Motor neuron (in vitro differentiated cells): ENCODE measurements at regions not wholly inside any gene's neighbourhood (a gene's known extent, or its start where the extent isn't known, plus 50 kb on each side); places are given as distances from the start of the nearest gene placed in this dataset.
A peak's percentile ranks its signal among the peaks of the same experiment; 100 is the strongest.

Source experiments
- ATAC-seq, 8 experiments: fragments of 200-7000 bp; cut with Tn5 transposase; replicated peaks in 6 of 8; 2 replicates each; pipeline ENCODE4 v1.8.0; 2021; ENCODE audit warnings: mild to moderate bottlenecking in 8 of 8, moderate library complexity in 8 of 8
- H3K27ac ChIP-seq, 2 donors: fragments of 250-450 bp; sonication (Bioruptor Pico); 2 replicates each; pipeline ENCODE4 v1.9.0; 2021; ENCODE audit warnings: antibody characterized with exemption in 2 of 2, mild to moderate bottlenecking in 2 of 2, moderate library complexity in 1 of 2
- H3K4me1 ChIP-seq, 2 donors: fragments of 250-450 bp; sonication (Bioruptor Pico); replicated peaks in 1 of 2; 2 replicates each; pipeline ENCODE4 v1.6.1; 2021; ENCODE audit warnings: antibody characterized with exemption in 2 of 2, mild to moderate bottlenecking in 2 of 2, moderate library complexity in 1 of 2
- H3K4me3 ChIP-seq, 5 donors: fragments of 250-450 bp; sonication (Bioruptor Pico); 2 replicates each; pipeline ENCODE4 v1.9.0; 2021; ENCODE audit warnings: antibody characterized with exemption in 5 of 5, mild to moderate bottlenecking in 5 of 5, moderate library complexity in 4 of 5
- WGBS, 10 experiments: fragments of 450-650 bp; shearing (Covaris generic); methylation state at CpG; one replicate each; pipeline ENCODE4 v1.0.0; 2022; 5-methylcytosine and 5-hydroxymethylcytosine counted together
- in situ Hi-C, 9 experiments: fragments of 400-800 bp; cut with MboI; loops; one replicate each; pipeline ENCODE4 v1.15.0; 2021; ENCODE audit warnings: low sequenced_read_pairs in 9 of 9, low pct_unique_long_range_greater_than_20kb in 2 of 9; ENCODE audit not compliant: unreplicated experiment in 9 of 9

- no peak overlapping the region for H3K27ac ChIP-seq
- ATAC-seq, result no peak
- no peak overlapping the region for H3K4me3 ChIP-seq
- no peaks in the 10 kb centered on the region for H3K4me1 ChIP-seq
- WGBS, 10 experiments, result 73 to 100% (median 95%) methylated on average over 1 to 2 of the region's 2 CpGs; no CpG with 5 or more reads in 1 of the 10 experiments
- in situ Hi-C loops, result no loop called here
Measured at GRCh38 chr3:105987809-105988208, 119.0 kb upstream of the CBLB start.

- 79 to 100% (median 95%) methylated on average over 1 to 3 of the region's 3 CpGs for WGBS, 10 experiments
- in situ Hi-C loops, result no loop called here
- no peaks in the 10 kb centered on the region for H3K4me1 ChIP-seq
- H3K27ac ChIP-seq, result no peak overlapping the region
- H3K4me3 ChIP-seq, result no peak overlapping the region
- ATAC-seq, result no peak
Measured at GRCh38 chr3:105988540-105989212, 119.9 kb upstream of the CBLB start.

GRCh38 chr3:105996781-105997180, 128.0 kb upstream of the CBLB start:
- in situ Hi-C loops, result no loop called here
- no peak overlapping the region for H3K27ac ChIP-seq
- H3K4me1 ChIP-seq, result no peaks in the 10 kb centered on the region
- no peak for ATAC-seq
- 80 to 100% (median 91%) methylated on average over 1 to 3 of the region's 4 CpGs for WGBS, 10 experiments
- H3K4me3 ChIP-seq, result no peak overlapping the region

GRCh38 chr3:105997466-105997799, 128.6 kb upstream of the CBLB start:
- 100% methylated on average over 1 of the region's 1 CpG; no CpG with 5 or more reads in 7 of the 10 experiments for WGBS, 10 experiments
- Histone ChIP-seq H3K27ac (no peak overlapping the region), H3K4me1 (no peaks in the 10 kb centered on the region), H3K4me3 (no peak overlapping the region)
- no peak for ATAC-seq
- in situ Hi-C loops, result no loop called here

- WGBS, 10 experiments, result 0 to 92% (median 70%) methylated on average over 1 to 3 of the region's 3 CpGs; no CpG with 5 or more reads in 3 of the 10 experiments
- in situ Hi-C loops, result no loop called here
- Histone ChIP-seq H3K27ac (no peak overlapping the region), H3K4me1 (no peaks in the 10 kb centered on the region), H3K4me3 (no peak overlapping the region)
- peak in 2 of 8 experiments; percentile 97 to 98 for ATAC-seq
Measured at GRCh38 chr3:105997800-105998526, 129.2 kb upstream of the CBLB start.

- no peak overlapping the region for H3K27ac ChIP-seq
- no peak for ATAC-seq
- no peaks in the 10 kb centered on the region for H3K4me1 ChIP-seq
- in situ Hi-C loops, result no loop called here
- no peak overlapping the region for H3K4me3 ChIP-seq
Measured at GRCh38 chr3:105999856-106000255, 131.0 kb upstream of the CBLB start.

GRCh38 chr3:106001923-106002322, 133.1 kb upstream of the CBLB start:
- in situ Hi-C loops, result no loop called here
- H3K4me3 ChIP-seq, result no peak overlapping the region
- 79 to 100% (median 92%) methylated on average over 1 to 4 of the region's 4 CpGs; no CpG with 5 or more reads in 2 of the 10 experiments for WGBS, 10 experiments
- ATAC-seq, result no peak
- no peak overlapping the region for H3K27ac ChIP-seq
- peaks cover 0 to 4% of the 10 kb centered on the region in 2 donors for H3K4me1 ChIP-seq

GRCh38 chr3:106004137-106004681, 135.4 kb upstream of the CBLB start:
- WGBS, 10 experiments, result 73 to 100% (median 86%) methylated on average over 3 to 5 of the region's 5 CpGs; no CpG with 5 or more reads in 1 of the 10 experiments
- H3K27ac ChIP-seq, result no peak overlapping the region
- in situ Hi-C loops, result no loop called here
- H3K4me3 ChIP-seq, result no peak overlapping the region
- ATAC-seq, result no peak
- peaks cover 0 to 4% of the 10 kb centered on the region in 2 donors for H3K4me1 ChIP-seq

- H3K4me3 ChIP-seq, result no peak overlapping the region
- WGBS, 10 experiments, result 89 to 100% (median 95%) methylated on average over 1 to 3 of the region's 3 CpGs; no CpG with 5 or more reads in 2 of the 10 experiments
- H3K4me1 ChIP-seq, result peaks cover 0 to 4% of the 10 kb centered on the region in 2 donors
- in situ Hi-C loops, result no loop called here
- no peak for ATAC-seq
- no peak overlapping the region for H3K27ac ChIP-seq
Measured at GRCh38 chr3:106004826-106005225, 136.0 kb upstream of the CBLB start.

GRCh38 chr3:106006001-106006400, 137.2 kb upstream of the CBLB start:
- peak in 2 of 8 experiments; percentile 80 to 97 for ATAC-seq
- in situ Hi-C loops, result no loop called here
- Histone ChIP-seq H3K4me1 (peaks cover 0 to 4% of the 10 kb centered on the region in 2 donors), H3K4me3 (no peak overlapping the region), H3K27ac (no peak overlapping the region)
- WGBS, 10 experiments, result 0 to 83% (median 58%) methylated on average over 1 to 5 of the region's 5 CpGs; no CpG with 5 or more reads in 3 of the 10 experiments

GRCh38 chr3:106006571-106006970, 137.8 kb upstream of the CBLB start:
- no peak overlapping the region for H3K4me3 ChIP-seq
- H3K27ac ChIP-seq, result no peak overlapping the region
- WGBS, 10 experiments, result 27 to 100% (median 80%) methylated on average over 1 to 2 of the region's 2 CpGs
- ATAC-seq, result peak in 1 of 8 experiments; percentile 39
- peaks cover 0 to 4% of the 10 kb centered on the region in 2 donors for H3K4me1 ChIP-seq
- in situ Hi-C loops, result no loop called here

- peaks cover 0 to 4% of the 10 kb centered on the region in 2 donors for H3K4me1 ChIP-seq
- no peak overlapping the region for H3K4me3 ChIP-seq
- in situ Hi-C loops, result no loop called here
- H3K27ac ChIP-seq, result no peak overlapping the region
- no peak for ATAC-seq
- WGBS, 10 experiments, result 20 to 90% (median 88%) methylated on average over 1 to 3 of the region's 3 CpGs; no CpG with 5 or more reads in 5 of the 10 experiments
Measured at GRCh38 chr3:106007512-106007911, 138.7 kb upstream of the CBLB start.

GRCh38 chr3:106008766-106009165, 140.0 kb upstream of the CBLB start:
- 67 to 100% (median 80%) methylated on average over 1 of the region's 1 CpG; no CpG with 5 or more reads in 3 of the 10 experiments for WGBS, 10 experiments
- Histone ChIP-seq H3K27ac (no peak overlapping the region), H3K4me3 (no peak overlapping the region), H3K4me1 (peaks cover 0 to 4% of the 10 kb centered on the region in 2 donors)
- in situ Hi-C loops, result no loop called here
- no peak for ATAC-seq
